A673 (cell line): ENCODE measurements at regions not wholly inside any gene's neighbourhood (a gene's known extent, or its start where the extent isn't known, plus 50 kb on each side); places are given as distances from the start of the nearest gene placed in this dataset.

Experiments
- BruUV-seq: library from RNA; stranded (reverse); fragments of 400-500 nt; replicated peaks from 2 replicates; lab custom pipeline; 2021; lab: Mats Ljungman, UMichigan
- CTCF ChIA-PET: fragments of 300-600 bp; sonication (Branson Sonifier 250); formaldehyde crosslinking; loops from one replicate; lab custom pipeline; 2022; ENCODE audit warnings: antibody characterized with exemption; lab: Charles Lee
- POLR2A ChIA-PET: fragments of 300-600 bp; sonication (Branson Sonifier 250); formaldehyde crosslinking; loops from one replicate; lab custom pipeline; 2022; ENCODE audit warnings: antibody characterized with exemption; ENCODE audit not compliant: low non-redundant PET; lab: Charles Lee
- DNase-seq: peaks from one replicate; pipeline ENCODE4 v3.0.0-alpha.2; 2015; ENCODE audit warnings: low spot score
- H3K27ac ChIP-seq: fragments of 200-600 bp; sonication (generic); 2 replicates; pipeline ENCODE4 v1.5.1; 2016; ENCODE audit warnings: mixed run types, low read depth, mild to moderate bottlenecking, mixed read lengths, antibody characterized with exemption, low read length; ENCODE audit not compliant: poor library complexity, severe bottlenecking
- H3K27me3 ChIP-seq: fragments of 200-600 bp; sonication (generic); replicated peaks from 2 replicates; pipeline ENCODE4 v1.6.1; 2017; ENCODE audit warnings: mixed run types, low read depth, mild to moderate bottlenecking, mixed read lengths, antibody characterized with exemption, low read length; ENCODE audit not compliant: insufficient read depth, poor library complexity
- H3K36me3 ChIP-seq: fragments of 200-600 bp; sonication (generic); 2 replicates; pipeline ENCODE4 v1.6.1; 2016; ENCODE audit warnings: mixed run types, mild to moderate bottlenecking, mixed read lengths, antibody characterized with exemption, low read length; ENCODE audit not compliant: insufficient read depth, poor library complexity, severe bottlenecking
- H3K4me1 ChIP-seq: fragments of 200-600 bp; sonication (generic); 2 replicates; pipeline ENCODE4 v1.6.1; 2017; ENCODE audit warnings: mixed run types, mild to moderate bottlenecking, mixed read lengths, antibody characterized with exemption, low read length; ENCODE audit not compliant: insufficient read depth, poor library complexity, severe bottlenecking
- H3K4me3 ChIP-seq: fragments of 200-600 bp; sonication (generic); 2 replicates; pipeline ENCODE4 v1.5.1; 2016; ENCODE audit warnings: low read depth, mixed run types, mild to moderate bottlenecking, mixed read lengths, low read length; ENCODE audit not compliant: poor library complexity, severe bottlenecking
- H3K9me3 ChIP-seq: fragments of 200-600 bp; sonication (generic); 2 replicates; pipeline ENCODE4 v1.6.1; 2016; ENCODE audit warnings: mixed run types, low read depth, mild to moderate bottlenecking, mixed read lengths, antibody characterized with exemption, low read length; ENCODE audit not compliant: poor library complexity, severe bottlenecking
- CTCF ChIP-seq: fragments of 300-800, 200-600 bp; sonication (generic); conservative IDR thresholded peaks from 2 replicates; pipeline ENCODE4 v1.5.1; 2017; ENCODE audit warnings: low read depth, mild to moderate bottlenecking, antibody characterized with exemption, low read length, moderate library complexity, mixed read lengths
- EZH2 ChIP-seq: fragments of 200-600 bp; sonication (generic); IDR thresholded peaks from 2 replicates; pipeline ENCODE4 v1.6.1; 2017; ENCODE audit warnings: borderline replicate concordance, low read depth, mild to moderate bottlenecking, mixed read lengths, antibody characterized with exemption, low read length; ENCODE audit not compliant: poor library complexity, severe bottlenecking
- intact Hi-C: fragments of 100-400 bp; cut with micrococcal nuclease; formaldehyde crosslinking; loops from one replicate; pipeline ENCODE4 v1.10.0; 2022; ENCODE audit not compliant: unreplicated experiment

GRCh38 chr7:17121671-17122070 lies 176.8 kb upstream of the AHR start:
- TF ChIP-seq EZH2 = no peak
- no peak for TF ChIP-seq CTCF
- DNase-seq = no peak
- intact Hi-C loops = no loop called here
- Histone ChIP-seq H3K4me3 (no peak overlapping the region), H3K27me3 (no peaks in the 10 kb centered on the region), H3K9me3 (no peaks in the 10 kb centered on the region), H3K27ac (no peak overlapping the region), H3K36me3 (no peaks in the 10 kb centered on the region), H3K4me1 (no peaks in the 10 kb centered on the region)
- ChIA-PET CTCF (no interaction called here), POLR2A (no interaction called here)
- no TSS peak for BruUV-seq

DNA sequence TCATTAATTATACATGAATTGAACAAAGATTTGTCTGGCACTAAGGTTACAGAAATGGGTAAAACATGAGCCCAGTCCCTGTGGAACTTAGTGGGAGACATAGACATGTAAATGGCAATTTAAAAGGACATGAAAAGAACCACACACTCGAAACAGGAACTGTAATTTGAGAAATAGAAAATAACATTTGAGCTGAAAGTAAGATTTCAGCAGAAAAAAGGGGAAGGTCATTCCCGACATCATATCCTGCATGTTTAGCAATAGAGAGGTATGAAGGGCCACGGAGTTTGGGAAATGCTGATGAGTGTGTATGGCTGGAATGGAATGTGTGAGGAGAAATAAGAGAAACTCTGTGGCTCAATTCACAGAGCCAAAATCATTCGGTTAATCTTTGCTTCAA lies 175.4 kb upstream of the AHR start:
- ChIA-PET CTCF (no interaction called here), POLR2A (no interaction called here)
- no peak overlapping the region for H3K4me3 ChIP-seq
- BruUV-seq = no TSS peak
- no peaks in the 10 kb centered on the region for H3K9me3 ChIP-seq
- intact Hi-C loops = no loop called here
- no peak for TF ChIP-seq CTCF
- TF ChIP-seq EZH2 = no peak
- H3K27me3 ChIP-seq = no peaks in the 10 kb centered on the region
- no peak overlapping the region for H3K27ac ChIP-seq
- no peaks in the 10 kb centered on the region for H3K4me1 ChIP-seq
- H3K36me3 ChIP-seq = no peaks in the 10 kb centered on the region
- DNase-seq = peak; percentile 15

GRCh38 chr7:17126413-17127268 lies 171.8 kb upstream of the AHR start:
- TF ChIP-seq CTCF (no peak), EZH2 (no peak)
- intact Hi-C loops = no loop called here
- DNase-seq = no peak
- ChIA-PET POLR2A (no interaction called here), CTCF (no interaction called here)
- Histone ChIP-seq H3K27ac (no peak overlapping the region), H3K9me3 (no peaks in the 10 kb centered on the region), H3K36me3 (no peaks in the 10 kb centered on the region), H3K4me1 (peaks cover 4% of the 10 kb centered on the region), H3K27me3 (no peaks in the 10 kb centered on the region), H3K4me3 (no peak overlapping the region)
- BruUV-seq = no TSS peak
